Esophagus squamous epithelium (tissue), 5 donors: ENCODE measurements at regions not wholly inside any gene's neighbourhood (a gene's known extent, or its start where the extent isn't known, plus 50 kb on each side); places are given as distances from the start of the nearest gene placed in this dataset.

Source experiments
- DNase-seq: peaks from one replicate; lab custom pipeline; 2025; lab: John Stamatoyannopoulos, UW
- H3K27ac ChIP-seq, 4 donors: fragments of 200-600 bp; sonication (generic); one replicate each; pipeline ENCODE4 v1.5.1; 2016 to 2019; ENCODE audit warnings: mild to moderate bottlenecking in 1 of 4
- H3K27me3 ChIP-seq, 4 donors: fragments of 200-600 bp; sonication (generic); 1 replicate in 3 of 4; 2 replicates in 1 of 4; pipeline versions ENCODE4 v1.5.1 to v1.6.0; 2017 to 2021; ENCODE audit warnings: antibody characterized with exemption in 1 of 4
- H3K36me3 ChIP-seq, 3 donors: fragments of 200-600 bp; sonication (generic); one replicate each; pipeline ENCODE4 v1.5.1; 2016 to 2019
- H3K4me1 ChIP-seq, 3 donors: fragments of 200-600 bp; sonication (generic); one replicate each; pipeline ENCODE4 v1.5.1; 2017 to 2019
- H3K4me3 ChIP-seq, 4 donors: fragments of 200-600 bp; sonication (generic); 1 replicate in 3 of 4; 2 replicates in 1 of 4; pipeline ENCODE4 v1.5.1; 2016 to 2019; ENCODE audit warnings: mild to moderate bottlenecking in 2 of 4, moderate library complexity in 1 of 4
- H3K9me3 ChIP-seq, 3 donors: fragments of 200-600 bp; sonication (generic); one replicate each; pipeline ENCODE4 v1.5.1; 2016 to 2019
- POLR2A ChIP-seq, 4 donors: fragments of 450-650 bp; IDR thresholded peaks; one replicate each; pipeline ENCODE4 v1.6.1; 2017; ENCODE audit warnings: antibody characterized with exemption in 4 of 4, mild to moderate bottlenecking in 4 of 4, moderate library complexity in 3 of 4
- WGBS, 2 donors: methylation state at CpG; one replicate each; pipeline ENCODE4 v1.1.5; 2018; 5-methylcytosine and 5-hydroxymethylcytosine counted together
- intact Hi-C: fragments of 100-400 bp; cut with DNase I; formaldehyde crosslinking; loops from one replicate; pipeline ENCODE4 v1.15.0; 2022
- TF ChIP-seq, protein P1 (sequence below), 6 experiments: fragments of 450-650 bp in 4 of 6; fragments of 200-600 bp in 2 of 6; sonication (generic) in 2 of 6; IDR thresholded peaks; one replicate each; pipeline ENCODE4 v1.5.1; 2016 to 2019; ENCODE audit warnings: antibody characterized with exemption in 6 of 6, mild to moderate bottlenecking in 4 of 6, moderate library complexity in 4 of 6
- donor health status: DM: yes; HTN: yes; CAD: no.

DNA sequence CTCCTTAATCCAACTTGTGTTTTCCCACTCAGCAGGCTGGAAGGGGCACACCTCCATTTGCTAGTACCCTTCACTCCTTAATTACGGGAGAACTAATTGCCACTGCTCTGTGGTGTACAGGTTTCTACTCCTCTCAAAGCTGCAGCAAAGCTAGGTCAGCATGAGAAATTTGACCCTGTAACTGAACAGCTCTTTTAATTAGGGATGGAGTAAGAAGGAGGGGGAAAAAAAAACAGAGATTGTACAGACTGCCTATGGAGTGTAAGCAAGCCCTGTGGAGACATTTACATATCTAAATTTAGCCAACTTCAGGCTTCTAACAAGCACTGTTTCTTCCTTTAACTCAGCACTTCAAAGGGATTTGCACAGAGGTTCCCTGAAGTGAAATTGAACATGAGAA, 629.7 kb upstream of the SETBP1 start:
- DNase-seq, result no peak
- 42 to 56% methylated on average over 1 of the region's 1 CpG for WGBS, 2 donors
- intact Hi-C loops, result no loop called here
- Histone ChIP-seq H3K4me3 (no peak overlapping the region), H3K36me3 (no peaks in the 10 kb centered on the region), H3K27ac (no peak overlapping the region), H3K9me3 (no peaks in the 10 kb centered on the region), H3K4me1 (no peaks in the 10 kb centered on the region), H3K27me3 (no peaks in the 10 kb centered on the region)
- TF ChIP-seq, protein P1, sequence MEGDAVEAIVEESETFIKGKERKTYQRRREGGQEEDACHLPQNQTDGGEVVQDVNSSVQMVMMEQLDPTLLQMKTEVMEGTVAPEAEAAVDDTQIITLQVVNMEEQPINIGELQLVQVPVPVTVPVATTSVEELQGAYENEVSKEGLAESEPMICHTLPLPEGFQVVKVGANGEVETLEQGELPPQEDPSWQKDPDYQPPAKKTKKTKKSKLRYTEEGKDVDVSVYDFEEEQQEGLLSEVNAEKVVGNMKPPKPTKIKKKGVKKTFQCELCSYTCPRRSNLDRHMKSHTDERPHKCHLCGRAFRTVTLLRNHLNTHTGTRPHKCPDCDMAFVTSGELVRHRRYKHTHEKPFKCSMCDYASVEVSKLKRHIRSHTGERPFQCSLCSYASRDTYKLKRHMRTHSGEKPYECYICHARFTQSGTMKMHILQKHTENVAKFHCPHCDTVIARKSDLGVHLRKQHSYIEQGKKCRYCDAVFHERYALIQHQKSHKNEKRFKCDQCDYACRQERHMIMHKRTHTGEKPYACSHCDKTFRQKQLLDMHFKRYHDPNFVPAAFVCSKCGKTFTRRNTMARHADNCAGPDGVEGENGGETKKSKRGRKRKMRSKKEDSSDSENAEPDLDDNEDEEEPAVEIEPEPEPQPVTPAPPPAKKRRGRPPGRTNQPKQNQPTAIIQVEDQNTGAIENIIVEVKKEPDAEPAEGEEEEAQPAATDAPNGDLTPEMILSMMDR (IDR thresholded peaks at IDR 0.05), result no peak
- no peak for TF ChIP-seq POLR2A (IDR thresholded peaks at IDR 0.05)

DNA sequence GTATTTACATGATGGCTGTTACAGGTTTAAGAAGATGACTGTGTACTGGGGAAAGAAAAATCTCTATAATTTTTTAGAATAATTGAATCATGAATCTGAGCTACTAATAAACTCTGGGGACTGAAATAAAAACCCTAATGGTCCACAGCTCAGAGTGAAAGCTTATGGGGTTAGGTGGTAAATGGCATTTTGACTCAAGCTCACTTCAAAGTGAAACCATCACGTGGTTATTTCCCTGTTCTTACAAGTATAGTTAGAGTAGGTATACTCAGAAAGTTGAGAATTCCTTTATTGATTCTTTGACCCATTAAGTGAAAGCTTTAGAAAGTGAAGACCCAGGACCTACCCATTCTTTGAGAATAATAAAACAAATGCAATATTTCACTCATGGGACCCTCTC, 626.2 kb upstream of the SETBP1 start:
- no peak for DNase-seq
- TF ChIP-seq, protein P1 (IDR thresholded peaks at IDR 0.05), result no peak
- no peak for TF ChIP-seq POLR2A (IDR thresholded peaks at IDR 0.05)
- intact Hi-C loops, result no loop called here
- 20 to 46% methylated on average over 1 of the region's 1 CpG for WGBS, 2 donors
- Histone ChIP-seq H3K4me1 (no peaks in the 10 kb centered on the region), H3K36me3 (no peaks in the 10 kb centered on the region), H3K9me3 (no peaks in the 10 kb centered on the region), H3K27ac (no peak overlapping the region), H3K4me3 (no peak overlapping the region), H3K27me3 (no peaks in the 10 kb centered on the region)

DNA sequence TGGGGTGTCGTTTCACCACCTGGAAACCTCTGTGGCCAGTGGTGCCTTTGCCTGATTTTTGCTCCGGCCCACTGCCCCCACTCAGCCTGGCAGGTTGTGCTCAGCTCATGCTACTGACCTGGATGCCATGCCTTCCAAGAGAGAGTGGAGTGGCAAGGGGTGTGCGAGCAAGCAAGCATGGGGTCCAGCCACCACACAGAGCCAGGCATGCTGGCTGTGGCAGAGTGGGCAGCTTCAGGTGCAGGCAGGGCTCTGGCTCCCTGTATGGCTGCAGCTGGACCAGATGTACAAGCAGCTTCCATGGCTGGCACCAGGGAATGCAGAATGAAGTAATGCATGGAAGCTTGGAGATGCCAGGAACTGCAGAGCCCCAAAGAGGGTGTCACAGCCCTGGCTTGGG, 620.5 kb upstream of the SETBP1 start:
- no peaks in the 10 kb centered on the region for H3K36me3 ChIP-seq
- no peaks in the 10 kb centered on the region for H3K9me3 ChIP-seq
- no peaks in the 10 kb centered on the region for H3K4me1 ChIP-seq
- H3K4me3 ChIP-seq, result no peak overlapping the region
- no peaks in the 10 kb centered on the region for H3K27me3 ChIP-seq
- 83 to 84% methylated on average over 2 of the region's 3 CpGs for WGBS, 2 donors
- TF ChIP-seq, protein P1 (IDR thresholded peaks at IDR 0.05), result no peak
- no peak overlapping the region for H3K27ac ChIP-seq
- DNase-seq, result no peak
- intact Hi-C loops, result no loop called here

DNA sequence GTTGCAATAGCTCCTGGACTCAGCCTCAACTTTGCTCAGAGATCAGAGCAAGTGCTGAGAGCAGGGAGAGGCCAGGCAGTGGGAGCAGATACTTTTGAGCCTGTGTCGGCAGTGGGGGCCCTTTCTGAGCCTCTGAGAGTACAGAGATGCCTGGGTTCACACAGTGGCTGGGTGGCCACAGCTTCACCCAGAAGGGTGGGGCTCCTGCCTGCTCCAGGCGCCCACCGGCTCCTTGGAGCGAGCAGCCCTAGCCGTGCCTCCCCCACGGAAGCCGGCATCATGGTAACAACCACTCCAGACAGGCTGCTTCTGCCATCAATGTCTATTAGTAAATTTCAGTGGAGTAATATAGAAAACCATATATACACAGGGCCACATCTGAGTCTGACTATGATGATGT, 619.2 kb upstream of the SETBP1 start:
- WGBS, 2 donors, result 100% methylated on average over 2 to 5 of the region's 7 CpGs
- intact Hi-C loops, result no loop called here

DNA sequence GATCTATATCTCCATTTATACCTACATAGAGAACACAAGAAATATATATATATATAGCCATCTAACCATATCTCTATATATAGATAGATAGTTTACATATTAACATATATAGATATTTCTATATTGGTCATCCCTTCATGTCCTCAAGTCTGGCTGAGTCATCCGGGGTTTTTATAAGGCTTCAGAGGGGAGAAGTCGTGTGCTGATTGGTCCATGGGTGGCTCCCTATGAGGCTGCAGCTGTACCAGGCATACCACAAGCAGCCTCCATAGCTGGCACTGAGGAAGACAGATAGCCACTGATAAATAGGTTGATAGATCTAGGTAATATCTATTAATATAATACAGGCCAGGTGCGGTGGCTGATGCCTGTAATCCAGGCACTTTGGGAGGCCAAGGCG, 618.3 kb upstream of the SETBP1 start:
- no peaks in the 10 kb centered on the region for H3K36me3 ChIP-seq
- TF ChIP-seq POLR2A (IDR thresholded peaks at IDR 0.05), result no peak
- TF ChIP-seq, protein P1 (IDR thresholded peaks at IDR 0.05), result no peak
- 65 to 71% methylated on average over 4 of the region's 4 CpGs for WGBS, 2 donors
- H3K27ac ChIP-seq, result no peak overlapping the region
- no peaks in the 10 kb centered on the region for H3K27me3 ChIP-seq
- no peaks in the 10 kb centered on the region for H3K9me3 ChIP-seq
- no peak overlapping the region for H3K4me3 ChIP-seq
- H3K4me1 ChIP-seq, result no peaks in the 10 kb centered on the region
- intact Hi-C loops, result no loop called here
- DNase-seq, result no peak

More for the DNA sequence above, 619.2 kb upstream of the SETBP1 start:
- H3K27me3 ChIP-seq, result no peaks in the 10 kb centered on the region
- H3K4me3 ChIP-seq, result no peak overlapping the region
- H3K36me3 ChIP-seq, result no peaks in the 10 kb centered on the region
- no peak for TF ChIP-seq POLR2A (IDR thresholded peaks at IDR 0.05)
- TF ChIP-seq, protein P1 (IDR thresholded peaks at IDR 0.05), result no peak
- no peaks in the 10 kb centered on the region for H3K9me3 ChIP-seq
- no peak for DNase-seq
- H3K4me1 ChIP-seq, result no peaks in the 10 kb centered on the region
- H3K27ac ChIP-seq, result no peak overlapping the region
